DMS 273 (cell line): ENCODE measurements at regions not wholly inside any gene's neighbourhood (a gene's known extent, or its start where the extent isn't known, plus 50 kb on each side); places are given as distances from the start of the nearest gene placed in this dataset.

ENCODE experiments used
- DNase-seq: peaks from one replicate; lab custom pipeline; 2025; ENCODE audit not compliant: unreplicated experiment; lab: John Stamatoyannopoulos, UW

- DNase-seq: no peak
Measured at GRCh38 chr18:61149786-61150185, 183.4 kb upstream of the CDH20 start.

GRCh38 chr18:61153571-61153970 is 179.7 kb upstream of the CDH20 start:
- DNase-seq: no peak

- DNase-seq: no peak
Measured at GRCh38 chr18:61154866-61155265, 178.4 kb upstream of the CDH20 start.

- DNase-seq: no peak
Measured at GRCh38 chr18:61155586-61155985, 177.6 kb upstream of the CDH20 start.

- DNase-seq: no peak
Measured at GRCh38 chr18:61157451-61157850, 175.8 kb upstream of the CDH20 start.

GRCh38 chr18:61159246-61159645 is 174.0 kb upstream of the CDH20 start:
- no peak for DNase-seq

GRCh38 chr18:61164321-61164720 is 168.9 kb upstream of the CDH20 start:
- no peak for DNase-seq

GRCh38 chr18:61167902-61168301 is 165.3 kb upstream of the CDH20 start:
- DNase-seq: no peak

GRCh38 chr18:61169386-61169785 is 163.8 kb upstream of the CDH20 start:
- no peak for DNase-seq

GRCh38 chr18:61172624-61173023 is 160.6 kb upstream of the CDH20 start:
- no peak for DNase-seq

- no peak for DNase-seq
Measured at GRCh38 chr18:61173554-61173953, 159.7 kb upstream of the CDH20 start.

- DNase-seq: no peak
Measured at GRCh38 chr18:61183798-61184197, 149.4 kb upstream of the CDH20 start.

- no peak for DNase-seq
Measured at GRCh38 chr18:61187971-61188370, 145.3 kb upstream of the CDH20 start.

GRCh38 chr18:61189376-61189775 is 143.9 kb upstream of the CDH20 start:
- no peak for DNase-seq

- no peak for DNase-seq
Measured at GRCh38 chr18:61194726-61195125, 138.5 kb upstream of the CDH20 start.

- DNase-seq: no peak
Measured at GRCh38 chr18:61196750-61197149, 136.5 kb upstream of the CDH20 start.

GRCh38 chr18:61198486-61198885 is 134.7 kb upstream of the CDH20 start:
- DNase-seq: no peak

GRCh38 chr18:61199171-61199848 is 133.9 kb upstream of the CDH20 start:
- DNase-seq: no peak

GRCh38 chr18:61201511-61201910 is 131.7 kb upstream of the CDH20 start:
- no peak for DNase-seq

GRCh38 chr18:61203151-61203550 is 130.1 kb upstream of the CDH20 start:
- DNase-seq: no peak

GRCh38 chr18:61209801-61210200 is 123.4 kb upstream of the CDH20 start:
- no peak for DNase-seq

GRCh38 chr18:61216051-61216450 is 117.2 kb upstream of the CDH20 start:
- DNase-seq: no peak

- no peak for DNase-seq
Measured at GRCh38 chr18:61222206-61222605, 111.0 kb upstream of the CDH20 start.
